HL-60 (cell line): ENCODE measurements at regions not wholly inside any gene's neighbourhood (a gene's known extent, or its start where the extent isn't known, plus 50 kb on each side); places are given as distances from the start of the nearest gene placed in this dataset.

ENCODE experiments used
- DNase-seq, 2 experiments: peaks; one replicate each; pipeline ENCODE4 v3.0.0-alpha.2; 2010 to 2020; ENCODE audit warnings: low read depth in 1 of 2, low spot score in 1 of 2
- H3K27ac ChIP-seq: fragments of 250-450 bp; sonication (Bioruptor Pico); replicated peaks from 2 replicates; pipeline ENCODE4 v1.5.1; 2020; ENCODE audit warnings: mild to moderate bottlenecking, moderate library complexity
- H3K27me3 ChIP-seq: fragments of 250-450 bp; sonication (Bioruptor Pico); 2 replicates; pipeline ENCODE4 v1.5.1; 2021; ENCODE audit warnings: mild to moderate bottlenecking, moderate library complexity; ENCODE audit not compliant: insufficient read depth, poor library complexity, severe bottlenecking
- H3K4me3 ChIP-seq: replicated peaks from 2 replicates; pipeline ENCODE4 v1.5.1; 2011; ENCODE audit warnings: mild to moderate bottlenecking, control low read depth, low read length; ENCODE audit not compliant: insufficient read depth
- GABPA ChIP-seq: IDR thresholded peaks from 2 replicates; pipeline ENCODE4 v1.6.1; 2012; ENCODE audit warnings: low read depth
- POLR2AphosphoS5 ChIP-seq: IDR thresholded peaks from 2 replicates; pipeline ENCODE4 v1.6.1; 2012; ENCODE audit warnings: low read depth
- SPI1 ChIP-seq: IDR thresholded peaks from 2 replicates; pipeline ENCODE4 v1.6.1; 2012; ENCODE audit warnings: low read depth, mild to moderate bottlenecking, borderline replicate concordance
- TF ChIP-seq, protein P1 (sequence below): IDR thresholded peaks from one replicate; pipeline ENCODE4 v1.5.1; 2011; ENCODE audit warnings: low read length, control low read depth, inconsistent platforms; ENCODE audit not compliant: insufficient read depth
- TF ChIP-seq, protein P2 (sequence below): IDR thresholded peaks from 2 replicates; pipeline ENCODE4 v1.6.1; 2012; ENCODE audit warnings: low read depth; ENCODE audit not compliant: insufficient replicate concordance

DNA sequence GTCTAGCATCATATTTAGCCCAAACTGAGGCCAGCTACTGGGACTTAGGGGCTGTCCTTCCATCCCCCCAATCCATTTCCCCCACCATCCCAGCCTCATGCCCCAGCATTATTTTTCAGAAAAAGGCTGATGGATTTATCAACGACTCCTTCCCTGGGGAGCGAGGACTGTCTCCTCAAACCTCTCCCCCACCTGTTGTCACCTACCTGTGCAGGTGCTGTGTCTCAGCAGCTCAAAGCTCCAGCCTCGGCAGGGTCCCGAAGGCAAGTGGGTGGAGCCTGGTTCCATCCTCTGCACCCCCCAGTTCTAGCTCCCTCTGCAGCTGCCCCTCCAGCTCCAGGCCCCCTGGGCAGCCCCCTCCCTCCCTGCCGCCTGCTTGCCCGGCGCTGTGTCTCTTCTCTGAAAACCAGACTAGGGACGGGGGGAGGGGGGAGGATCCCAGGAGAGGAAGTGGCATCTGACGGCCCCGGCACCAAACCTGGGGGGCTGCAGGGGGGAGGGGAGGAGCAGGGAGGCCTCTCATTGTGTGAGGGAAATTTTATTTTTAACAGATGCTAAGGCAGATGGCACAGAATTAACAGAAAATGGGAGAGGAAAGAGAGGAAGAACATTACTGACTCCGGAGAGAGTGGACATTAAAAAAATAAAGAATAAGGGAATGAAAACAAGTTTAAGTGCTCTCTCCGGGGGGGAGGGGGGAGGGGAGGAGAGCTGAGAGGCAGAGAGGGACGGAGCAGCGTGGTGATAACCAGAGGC lies 61.7 kb upstream of the PAX2 start:
- TF ChIP-seq, protein P1, sequence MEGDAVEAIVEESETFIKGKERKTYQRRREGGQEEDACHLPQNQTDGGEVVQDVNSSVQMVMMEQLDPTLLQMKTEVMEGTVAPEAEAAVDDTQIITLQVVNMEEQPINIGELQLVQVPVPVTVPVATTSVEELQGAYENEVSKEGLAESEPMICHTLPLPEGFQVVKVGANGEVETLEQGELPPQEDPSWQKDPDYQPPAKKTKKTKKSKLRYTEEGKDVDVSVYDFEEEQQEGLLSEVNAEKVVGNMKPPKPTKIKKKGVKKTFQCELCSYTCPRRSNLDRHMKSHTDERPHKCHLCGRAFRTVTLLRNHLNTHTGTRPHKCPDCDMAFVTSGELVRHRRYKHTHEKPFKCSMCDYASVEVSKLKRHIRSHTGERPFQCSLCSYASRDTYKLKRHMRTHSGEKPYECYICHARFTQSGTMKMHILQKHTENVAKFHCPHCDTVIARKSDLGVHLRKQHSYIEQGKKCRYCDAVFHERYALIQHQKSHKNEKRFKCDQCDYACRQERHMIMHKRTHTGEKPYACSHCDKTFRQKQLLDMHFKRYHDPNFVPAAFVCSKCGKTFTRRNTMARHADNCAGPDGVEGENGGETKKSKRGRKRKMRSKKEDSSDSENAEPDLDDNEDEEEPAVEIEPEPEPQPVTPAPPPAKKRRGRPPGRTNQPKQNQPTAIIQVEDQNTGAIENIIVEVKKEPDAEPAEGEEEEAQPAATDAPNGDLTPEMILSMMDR, result no peak
- no peak for TF ChIP-seq POLR2AphosphoS5
- no peak for TF ChIP-seq SPI1
- no peak for TF ChIP-seq GABPA
- TF ChIP-seq, protein P2, sequence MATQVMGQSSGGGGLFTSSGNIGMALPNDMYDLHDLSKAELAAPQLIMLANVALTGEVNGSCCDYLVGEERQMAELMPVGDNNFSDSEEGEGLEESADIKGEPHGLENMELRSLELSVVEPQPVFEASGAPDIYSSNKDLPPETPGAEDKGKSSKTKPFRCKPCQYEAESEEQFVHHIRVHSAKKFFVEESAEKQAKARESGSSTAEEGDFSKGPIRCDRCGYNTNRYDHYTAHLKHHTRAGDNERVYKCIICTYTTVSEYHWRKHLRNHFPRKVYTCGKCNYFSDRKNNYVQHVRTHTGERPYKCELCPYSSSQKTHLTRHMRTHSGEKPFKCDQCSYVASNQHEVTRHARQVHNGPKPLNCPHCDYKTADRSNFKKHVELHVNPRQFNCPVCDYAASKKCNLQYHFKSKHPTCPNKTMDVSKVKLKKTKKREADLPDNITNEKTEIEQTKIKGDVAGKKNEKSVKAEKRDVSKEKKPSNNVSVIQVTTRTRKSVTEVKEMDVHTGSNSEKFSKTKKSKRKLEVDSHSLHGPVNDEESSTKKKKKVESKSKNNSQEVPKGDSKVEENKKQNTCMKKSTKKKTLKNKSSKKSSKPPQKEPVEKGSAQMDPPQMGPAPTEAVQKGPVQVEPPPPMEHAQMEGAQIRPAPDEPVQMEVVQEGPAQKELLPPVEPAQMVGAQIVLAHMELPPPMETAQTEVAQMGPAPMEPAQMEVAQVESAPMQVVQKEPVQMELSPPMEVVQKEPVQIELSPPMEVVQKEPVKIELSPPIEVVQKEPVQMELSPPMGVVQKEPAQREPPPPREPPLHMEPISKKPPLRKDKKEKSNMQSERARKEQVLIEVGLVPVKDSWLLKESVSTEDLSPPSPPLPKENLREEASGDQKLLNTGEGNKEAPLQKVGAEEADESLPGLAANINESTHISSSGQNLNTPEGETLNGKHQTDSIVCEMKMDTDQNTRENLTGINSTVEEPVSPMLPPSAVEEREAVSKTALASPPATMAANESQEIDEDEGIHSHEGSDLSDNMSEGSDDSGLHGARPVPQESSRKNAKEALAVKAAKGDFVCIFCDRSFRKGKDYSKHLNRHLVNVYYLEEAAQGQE, result no peak
- no peak for DNase-seq
- H3K27me3 ChIP-seq, result peaks cover 70% of the 10 kb centered on the region
- no peak overlapping the region for H3K27ac ChIP-seq
- no peak overlapping the region for H3K4me3 ChIP-seq

DNA sequence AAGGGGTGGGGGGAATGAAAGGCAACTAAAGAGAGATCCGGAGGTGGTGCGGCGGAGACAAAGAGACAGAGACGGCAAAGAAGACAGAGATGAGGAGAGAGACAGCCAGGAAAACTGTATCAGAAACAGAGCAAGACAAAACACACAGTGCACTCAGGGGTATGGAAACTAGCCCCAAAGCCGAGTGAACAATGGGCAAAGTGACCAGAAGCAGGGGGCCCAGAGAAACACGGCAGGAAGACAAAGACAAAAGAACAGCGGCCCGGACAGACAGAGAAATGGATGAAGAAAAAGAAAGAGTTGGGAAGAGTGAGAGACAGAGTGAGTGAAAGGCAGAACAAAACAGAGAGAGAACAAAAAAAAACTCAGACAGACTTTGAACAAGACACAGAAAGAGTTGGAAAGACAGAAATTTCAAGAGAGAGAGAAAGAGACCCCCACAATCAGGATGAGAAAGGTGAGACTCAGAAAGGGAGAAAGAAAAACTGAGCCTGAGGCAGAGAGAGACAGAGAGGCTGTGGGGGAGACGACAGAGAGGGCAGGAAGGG lies 60.6 kb upstream of the PAX2 start:
- Histone ChIP-seq H3K4me3 (no peak overlapping the region), H3K27ac (no peak overlapping the region), H3K27me3 (peaks cover 69% of the 10 kb centered on the region)
- no peak for TF ChIP-seq SPI1
- TF ChIP-seq, protein P1, result no peak
- TF ChIP-seq, protein P2, result no peak
- TF ChIP-seq GABPA, result no peak
- TF ChIP-seq POLR2AphosphoS5, result no peak
- no peak for DNase-seq

DNA sequence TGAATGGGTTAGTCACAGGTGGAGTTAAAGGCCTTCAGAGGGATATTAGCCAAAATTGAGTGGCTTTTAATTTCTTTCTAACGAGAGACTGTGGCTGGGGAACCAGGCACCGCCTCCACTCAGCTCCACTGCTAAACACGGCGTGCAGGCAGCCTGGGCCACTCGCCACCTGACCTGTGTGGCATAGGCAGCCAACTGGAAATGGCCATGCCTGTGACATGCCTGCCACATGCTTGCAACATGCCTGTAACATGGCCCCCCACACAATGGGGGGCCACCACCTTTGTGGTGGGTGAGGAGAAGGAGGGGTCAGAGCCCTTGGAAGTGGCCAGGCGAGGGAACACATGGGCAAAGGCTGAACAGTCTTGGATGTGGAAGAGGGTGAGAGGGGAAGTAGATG lies 60.1 kb upstream of the PAX2 start:
- Histone ChIP-seq H3K4me3 (no peak overlapping the region), H3K27me3 (peaks cover 65% of the 10 kb centered on the region), H3K27ac (no peak overlapping the region)
- no peak for DNase-seq
- TF ChIP-seq GABPA (no peak), SPI1 (no peak), POLR2AphosphoS5 (no peak)
- TF ChIP-seq, protein P2, result no peak
- TF ChIP-seq, protein P1, result no peak
